ENCODE measurements at regions not wholly inside any gene's neighbourhood (a gene's known extent, or its start where the extent isn't known, plus 50 kb on each side); places are given as distances from the start of the nearest gene placed in this dataset.

GRCh38 chr7:11233871-11234270 lies 260.2 kb downstream of the PHF14 start:
- H3K79me2 ChIP-seq (ENCODE audit: control insufficient read depth, insufficient read depth, low read length) = no peaks in the 10 kb centered on the region
- H3K36me3 ChIP-seq (ENCODE audit: control insufficient read depth, insufficient read depth, low read length) = no peaks in the 10 kb centered on the region
- no peak for DNase-seq (ENCODE audit: extremely low read depth in 1 of 4, low spot score in 3 of 4)
- no peak overlapping the region for H3K9ac ChIP-seq (ENCODE audit: insufficient read depth in 1 of 2, low read depth in 2 of 2, low read length in 2 of 2)
- H3K9me1 ChIP-seq (ENCODE audit: control insufficient read depth, insufficient read depth, low read length) = no peaks in the 10 kb centered on the region
- BruUV-seq (replicated peaks) = no TSS peak
- H3K4me1 ChIP-seq (replicated peaks in 1 of 2; ENCODE audit: control insufficient read depth in 2 of 2, insufficient read depth in 2 of 2, low read length in 2 of 2) = no peaks in the 10 kb centered on the region
- no peaks in the 10 kb centered on the region for H4K20me1 ChIP-seq (replicated peaks; ENCODE audit: control insufficient read depth, insufficient read depth, low read length)
- ChIA-PET CTCF (ENCODE audit: low intra/inter-chr PET ratio) (interaction anchor here (0.8 kb wide), 1 partner anchor 107 kb away, joined by 3 read pairs; no protein-coding TSS in a partner anchor), POLR2A (no interaction called here)
- WGBS (ENCODE audit: insufficient coverage, low coverage, missing lambda C conversion rate) = 0% methylated on average over 2 of the region's 2 CpGs
- H3K27me3 ChIP-seq (ENCODE audit: control insufficient read depth in 2 of 2, insufficient read depth in 2 of 2, low read length in 2 of 2) = peaks cover 7 to 9% of the 10 kb centered on the region in 2 experiments
- no peaks in the 10 kb centered on the region for H3K9me3 ChIP-seq (replicated peaks; ENCODE audit: control insufficient read depth, insufficient read depth, low read depth, low read length)
- no peak overlapping the region for H3K4me3 ChIP-seq
- in situ Hi-C loops (cut with MboI) = no loop called here
- FAIRE-seq = no peak
- intact Hi-C loops (cut with micrococcal nuclease) = no loop called here
- no peak for ATAC-seq
- H2AFZ ChIP-seq (ENCODE audit: low read depth, low read length) = no peak overlapping the region
- no peak overlapping the region for H3K4me2 ChIP-seq (ENCODE audit: insufficient read depth, low read length)
- no peak overlapping the region for H3K27ac ChIP-seq (ENCODE audit: extremely low read depth, low read depth, low read length)
- TF ChIP-seq HNRNPH1 (optimal IDR thresholded peaks at IDR 0.05; ENCODE audit: low read depth, low read length) = no peak
- TF ChIP-seq RNF2 (IDR thresholded peaks at IDR 0.05) = no peak
- no peak for TF ChIP-seq HDAC2 (IDR thresholded peaks at IDR 0.05)
- no peak for TF ChIP-seq HINFP (tag; conservative IDR thresholded peaks at IDR 0.05; ENCODE audit: low read depth)
- no peak for TF ChIP-seq E2F1 (CRISPR knock-in tag; IDR thresholded peaks at IDR 0.05)
- TF ChIP-seq TRIM24 (IDR thresholded peaks at IDR 0.05) = no peak
- TF ChIP-seq UBTF (IDR thresholded peaks at IDR 0.05; ENCODE audit: borderline replicate concordance in 1 of 2, low read depth in 2 of 2, low read length in 2 of 2) = no peak
- TF ChIP-seq ZNF280B (CRISPR knock-in tag; IDR thresholded peaks at IDR 0.05) = no peak
- TF ChIP-seq ZNF589 (CRISPR knock-in tag; IDR thresholded peaks at IDR 0.05; ENCODE audit: low read depth) = no peak
- TF ChIP-seq CAMTA2 (CRISPR knock-in tag; conservative IDR thresholded peaks at IDR 0.05) = no peak
- TF ChIP-seq FOXM1 (IDR thresholded peaks at IDR 0.05; ENCODE audit: low read depth) = no peak
- no peak for TF ChIP-seq FOXM1 (CRISPR knock-in tag; IDR thresholded peaks at IDR 0.05; ENCODE audit: low read depth)
- TF ChIP-seq COPS2 (conservative IDR thresholded peaks at IDR 0.05) = no peak
- no peak for TF ChIP-seq RBBP5 (IDR thresholded peaks at IDR 0.05; ENCODE audit: borderline replicate concordance, insufficient read depth, low read length, poor library complexity, severe bottlenecking)
- no peak for TF ChIP-seq SMARCE1 (IDR thresholded peaks at IDR 0.05)
- no peak for TF ChIP-seq ZBED1 (IDR thresholded peaks at IDR 0.05)
- no peak for TF ChIP-seq ETS2 (tag; IDR thresholded peaks at IDR 0.05; ENCODE audit: borderline replicate concordance, poor library complexity, severe bottlenecking)
